Epithelial cell of proximal tubule (primary cell): ENCODE measurements at regions not wholly inside any gene's neighbourhood (a gene's known extent, or its start where the extent isn't known, plus 50 kb on each side); places are given as distances from the start of the nearest gene placed in this dataset.

Experiments
- DNase-seq: peaks from one replicate; pipeline ENCODE4 v3.0.0-alpha.2; 2011; ENCODE audit warnings: low read depth
- H3K4me3 ChIP-seq: 2 replicates; pipeline ENCODE4 v1.5.1; 2011; ENCODE audit warnings: low read depth, mild to moderate bottlenecking, low read length
- CTCF ChIP-seq: conservative IDR thresholded peaks from 2 replicates; pipeline ENCODE4 v1.5.1; 2012; ENCODE audit warnings: low read depth, mild to moderate bottlenecking, low read length

- DNase-seq: no peak
- H3K4me3 ChIP-seq: no peak overlapping the region
- no peak for TF ChIP-seq CTCF
These were observed 297.0 kb upstream of the ST6GAL2 start for GRCh38 chr2:107182981-107183380.

- TF ChIP-seq CTCF: no peak
- DNase-seq: no peak
- H3K4me3 ChIP-seq: no peak overlapping the region
These were observed 301.9 kb upstream of the ST6GAL2 start for GRCh38 chr2:107187870-107188269.

GRCh38 chr2:107195631-107196030 is 309.7 kb upstream of the ST6GAL2 start:
- DNase-seq: no peak
- H3K4me3 ChIP-seq: no peak overlapping the region
- no peak for TF ChIP-seq CTCF

GRCh38 chr2:107197594-107198294 is 311.8 kb upstream of the ST6GAL2 start:
- no peak overlapping the region for H3K4me3 ChIP-seq
- no peak for DNase-seq
- TF ChIP-seq CTCF: no peak

GRCh38 chr2:107202962-107203591 is 317.1 kb upstream of the ST6GAL2 start:
- DNase-seq: no peak
- H3K4me3 ChIP-seq: no peak overlapping the region
- TF ChIP-seq CTCF: no peak

GRCh38 chr2:107215401-107216350 is 329.7 kb upstream of the ST6GAL2 start:
- no peak overlapping the region for H3K4me3 ChIP-seq
- DNase-seq: no peak
- no peak for TF ChIP-seq CTCF
